ENCODE measurements at regions not wholly inside any gene's neighbourhood (a gene's known extent, or its start where the extent isn't known, plus 50 kb on each side); places are given as distances from the start of the nearest gene placed in this dataset.

DNA sequence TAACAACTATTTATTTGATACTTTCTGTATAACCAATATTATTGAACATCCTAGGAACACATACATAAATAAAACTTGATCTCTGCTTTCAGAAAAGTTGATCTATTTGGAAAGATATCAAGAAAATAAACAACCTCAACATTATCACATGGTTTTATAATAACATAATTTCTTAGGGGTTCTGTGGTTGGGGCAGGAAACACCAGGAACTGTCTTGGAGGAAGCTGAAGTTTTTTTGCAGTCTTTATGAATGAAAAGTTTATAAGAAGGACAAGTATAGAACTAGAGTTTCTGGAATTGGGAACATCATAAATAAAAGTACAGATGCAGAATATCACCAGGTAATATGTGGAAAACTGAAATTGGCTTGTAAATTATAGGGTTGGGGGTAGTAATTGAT is 296.1 kb downstream of the TAF11L14 start:
- TF ChIP-seq JUNB (IDR thresholded peaks at IDR 0.05; ENCODE audit: unreplicated experiment), result no peak
- TF ChIP-seq, protein P1, sequence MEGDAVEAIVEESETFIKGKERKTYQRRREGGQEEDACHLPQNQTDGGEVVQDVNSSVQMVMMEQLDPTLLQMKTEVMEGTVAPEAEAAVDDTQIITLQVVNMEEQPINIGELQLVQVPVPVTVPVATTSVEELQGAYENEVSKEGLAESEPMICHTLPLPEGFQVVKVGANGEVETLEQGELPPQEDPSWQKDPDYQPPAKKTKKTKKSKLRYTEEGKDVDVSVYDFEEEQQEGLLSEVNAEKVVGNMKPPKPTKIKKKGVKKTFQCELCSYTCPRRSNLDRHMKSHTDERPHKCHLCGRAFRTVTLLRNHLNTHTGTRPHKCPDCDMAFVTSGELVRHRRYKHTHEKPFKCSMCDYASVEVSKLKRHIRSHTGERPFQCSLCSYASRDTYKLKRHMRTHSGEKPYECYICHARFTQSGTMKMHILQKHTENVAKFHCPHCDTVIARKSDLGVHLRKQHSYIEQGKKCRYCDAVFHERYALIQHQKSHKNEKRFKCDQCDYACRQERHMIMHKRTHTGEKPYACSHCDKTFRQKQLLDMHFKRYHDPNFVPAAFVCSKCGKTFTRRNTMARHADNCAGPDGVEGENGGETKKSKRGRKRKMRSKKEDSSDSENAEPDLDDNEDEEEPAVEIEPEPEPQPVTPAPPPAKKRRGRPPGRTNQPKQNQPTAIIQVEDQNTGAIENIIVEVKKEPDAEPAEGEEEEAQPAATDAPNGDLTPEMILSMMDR (conservative IDR thresholded peaks at IDR 0.05; ENCODE audit: low read depth in 2 of 2), result no peak
- TF ChIP-seq EZH2 (IDR thresholded peaks at IDR 0.05; ENCODE audit: low read depth, unreplicated experiment), result no peak
- TF ChIP-seq EZH2phosphoT487 (IDR thresholded peaks at IDR 0.05; ENCODE audit: unreplicated experiment), result no peak
- no peak for TF ChIP-seq ZNF114 (CRISPR knock-in tag; IDR thresholded peaks at IDR 0.05)
- TF ChIP-seq, protein P2, sequence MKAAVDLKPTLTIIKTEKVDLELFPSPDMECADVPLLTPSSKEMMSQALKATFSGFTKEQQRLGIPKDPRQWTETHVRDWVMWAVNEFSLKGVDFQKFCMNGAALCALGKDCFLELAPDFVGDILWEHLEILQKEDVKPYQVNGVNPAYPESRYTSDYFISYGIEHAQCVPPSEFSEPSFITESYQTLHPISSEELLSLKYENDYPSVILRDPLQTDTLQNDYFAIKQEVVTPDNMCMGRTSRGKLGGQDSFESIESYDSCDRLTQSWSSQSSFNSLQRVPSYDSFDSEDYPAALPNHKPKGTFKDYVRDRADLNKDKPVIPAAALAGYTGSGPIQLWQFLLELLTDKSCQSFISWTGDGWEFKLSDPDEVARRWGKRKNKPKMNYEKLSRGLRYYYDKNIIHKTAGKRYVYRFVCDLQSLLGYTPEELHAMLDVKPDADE (IDR thresholded peaks at IDR 0.05), result no peak
- no peak for TF ChIP-seq STAT1 (IDR thresholded peaks at IDR 0.05; ENCODE audit: unreplicated experiment)
- no peak for TF ChIP-seq POLR2AphosphoS5 (IDR thresholded peaks at IDR 0.05; ENCODE audit: low read depth)
